ENCODE measurements at regions not wholly inside any gene's neighbourhood (a gene's known extent, or its start where the extent isn't known, plus 50 kb on each side); places are given as distances from the start of the nearest gene placed in this dataset.

DNA sequence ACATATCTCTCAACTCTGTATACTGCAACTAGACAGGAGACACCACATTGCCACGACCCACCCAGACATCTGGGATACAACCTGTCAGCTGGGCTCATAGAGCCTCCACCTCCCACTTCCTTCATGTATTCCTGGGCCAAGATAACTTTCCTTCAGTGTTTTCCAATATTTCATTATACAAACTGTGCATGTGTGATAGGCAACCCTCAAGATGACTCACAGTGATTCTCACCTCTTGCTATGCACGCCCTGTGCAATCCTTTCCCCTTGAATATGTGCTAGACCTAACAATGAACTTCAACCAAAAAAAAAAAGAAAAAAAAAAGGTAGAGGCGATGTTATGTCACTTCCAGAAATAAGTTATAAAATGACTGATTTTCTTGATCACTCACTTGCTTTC is 138.0 kb upstream of the ALCAM start:
- H3T11ph ChIP-seq (ENCODE audit: low read length): no peak overlapping the region
- WGBS (ENCODE audit: extremely low coverage, insufficient read length, low lambda C conversion rate): no CpG with 5 or more reads among the region's 3 CpGs
- H3K9me3 Mint-ChIP-seq: peaks cover 4% of the 10 kb centered on the region in 2 experiments; a peak in 4 of 5 replicates

More for the DNA sequence above, 138.0 kb upstream of the ALCAM start:
- Histone ChIP-seq H2AK5ac (ENCODE audit: insufficient read length, low read length) (no peak overlapping the region), H2BK15ac (ENCODE audit: low read depth, low read length) (no peak overlapping the region), H2BK12ac (ENCODE audit: insufficient read length, low read depth, low read length) (no peak overlapping the region), H2BK5ac (ENCODE audit: insufficient read length, low read length) (no peak overlapping the region), H3K79me2 (ENCODE audit: insufficient read depth, low read length) (no peaks in the 10 kb centered on the region), H2BK120ac (ENCODE audit: low read depth, low read length, poor library complexity, severe bottlenecking) (no peak overlapping the region), H3K79me1 (ENCODE audit: insufficient read depth, low read depth, low read length, poor library complexity, severe bottlenecking) (no peaks in the 10 kb centered on the region), H4K8ac (replicated peaks; ENCODE audit: insufficient read length, low read depth, low read length) (no peak overlapping the region), H2BK20ac (ENCODE audit: low read depth, low read length, poor library complexity, severe bottlenecking) (no peak overlapping the region), H3K18ac (ENCODE audit: insufficient read length, low read depth, low read length) (no peak overlapping the region), H3K4me1 (ENCODE audit: insufficient read depth, low read length) (no peaks in the 10 kb centered on the region), H3K27me3 (ENCODE audit: insufficient read depth, low read length) (no peaks in the 10 kb centered on the region), H4K5ac (ENCODE audit: insufficient read length, low read depth, low read length) (no peak overlapping the region), H4K20me1 (ENCODE audit: control insufficient read depth, insufficient read depth, insufficient read length) (no peaks in the 10 kb centered on the region), H3K4ac (ENCODE audit: low read depth, low read length) (no peak overlapping the region), H3K56ac (ENCODE audit: insufficient read length, low read depth, low read length) (no peak overlapping the region), H2AFZ (ENCODE audit: low read length) (no peak overlapping the region), H3K9me3 (ENCODE audit: control insufficient read depth, low read depth, low read length) (no peaks in the 10 kb centered on the region), H3K14ac (ENCODE audit: insufficient read depth, low read length) (no peak overlapping the region), H3K23ac (ENCODE audit: insufficient read length, low read depth, low read length) (no peak overlapping the region), H3K27ac (ENCODE audit: insufficient read length, low read depth, low read length) (no peak overlapping the region), H4K91ac (ENCODE audit: insufficient read length, low read depth, low read length) (no peak overlapping the region), H3K23me2 (ENCODE audit: insufficient read length, low read depth, low read length, poor library complexity, severe bottlenecking) (no peaks in the 10 kb centered on the region), H3K9ac (ENCODE audit: extremely low read depth, insufficient read length, low read length) (no peak overlapping the region), H3K4me2 (ENCODE audit: insufficient read depth, insufficient read length, low read length) (no peak overlapping the region)
- H3K27ac Mint-ChIP-seq: no peak overlapping the region
- no peaks in the 10 kb centered on the region for H3K27me3 Mint-ChIP-seq (ENCODE audit: low read depth)
- DNase-seq: no peak
- H3K36me3 Mint-ChIP-seq (ENCODE audit: insufficient read depth in 1 of 3, low read depth in 3 of 3): peaks cover 0 to 9% (median 3%) of the 10 kb centered on the region in 3 experiments; a peak in 3 of 7 replicates
- H3K4me1 Mint-ChIP-seq: no peaks in the 10 kb centered on the region
- no peak overlapping the region for H3K4me3 Mint-ChIP-seq
- TF ChIP-seq, protein P1, sequence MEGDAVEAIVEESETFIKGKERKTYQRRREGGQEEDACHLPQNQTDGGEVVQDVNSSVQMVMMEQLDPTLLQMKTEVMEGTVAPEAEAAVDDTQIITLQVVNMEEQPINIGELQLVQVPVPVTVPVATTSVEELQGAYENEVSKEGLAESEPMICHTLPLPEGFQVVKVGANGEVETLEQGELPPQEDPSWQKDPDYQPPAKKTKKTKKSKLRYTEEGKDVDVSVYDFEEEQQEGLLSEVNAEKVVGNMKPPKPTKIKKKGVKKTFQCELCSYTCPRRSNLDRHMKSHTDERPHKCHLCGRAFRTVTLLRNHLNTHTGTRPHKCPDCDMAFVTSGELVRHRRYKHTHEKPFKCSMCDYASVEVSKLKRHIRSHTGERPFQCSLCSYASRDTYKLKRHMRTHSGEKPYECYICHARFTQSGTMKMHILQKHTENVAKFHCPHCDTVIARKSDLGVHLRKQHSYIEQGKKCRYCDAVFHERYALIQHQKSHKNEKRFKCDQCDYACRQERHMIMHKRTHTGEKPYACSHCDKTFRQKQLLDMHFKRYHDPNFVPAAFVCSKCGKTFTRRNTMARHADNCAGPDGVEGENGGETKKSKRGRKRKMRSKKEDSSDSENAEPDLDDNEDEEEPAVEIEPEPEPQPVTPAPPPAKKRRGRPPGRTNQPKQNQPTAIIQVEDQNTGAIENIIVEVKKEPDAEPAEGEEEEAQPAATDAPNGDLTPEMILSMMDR (conservative IDR thresholded peaks at IDR 0.05): no peak
